ENCODE measurements at regions not wholly inside any gene's neighbourhood (a gene's known extent, or its start where the extent isn't known, plus 50 kb on each side); places are given as distances from the start of the nearest gene placed in this dataset.

GRCh38 chr10:59595593-59595992, 114.1 kb downstream of the SLC16A9 start:
- H3K27ac ChIP-seq, result no peak overlapping the region
- no peak for TF ChIP-seq CTCF (conservative IDR thresholded peaks at IDR 0.05)
- TF ChIP-seq ZFX (IDR thresholded peaks at IDR 0.05), result no peak

- no peak overlapping the region for H3K27ac ChIP-seq
- TF ChIP-seq ZFX (IDR thresholded peaks at IDR 0.05), result no peak
- TF ChIP-seq CTCF (conservative IDR thresholded peaks at IDR 0.05), result no peak
Observed at GRCh38 chr10:59593768-59594167, 115.9 kb downstream of the SLC16A9 start.

GRCh38 chr10:59589796-59590195, 119.9 kb downstream of the SLC16A9 start:
- H3K27ac ChIP-seq, result no peak overlapping the region
- no peak for TF ChIP-seq CTCF (conservative IDR thresholded peaks at IDR 0.05)
- no peak for TF ChIP-seq ZFX (IDR thresholded peaks at IDR 0.05)

GRCh38 chr10:59588791-59589190, 120.9 kb downstream of the SLC16A9 start:
- no peak overlapping the region for H3K27ac ChIP-seq
- TF ChIP-seq ZFX (IDR thresholded peaks at IDR 0.05), result no peak

- no peak for TF ChIP-seq CTCF (conservative IDR thresholded peaks at IDR 0.05)
- no peak for TF ChIP-seq ZFX (IDR thresholded peaks at IDR 0.05)
- H3K27ac ChIP-seq, result no peak overlapping the region
Observed at GRCh38 chr10:59587756-59588140, 121.9 kb downstream of the SLC16A9 start.

- no peak overlapping the region for H3K27ac ChIP-seq
- TF ChIP-seq CTCF (conservative IDR thresholded peaks at IDR 0.05), result no peak
- TF ChIP-seq ZFX (IDR thresholded peaks at IDR 0.05), result no peak
Observed at GRCh38 chr10:59587083-59587755, 122.4 kb downstream of the SLC16A9 start.

GRCh38 chr10:59586407-59586891, 123.2 kb downstream of the SLC16A9 start:
- no peak for TF ChIP-seq ZFX (IDR thresholded peaks at IDR 0.05)
- no peak; the same call in 1 of the 2 replicates for TF ChIP-seq CTCF (conservative IDR thresholded peaks at IDR 0.05)

More at GRCh38 chr10:59586407-59586891, 123.2 kb downstream of the SLC16A9 start:
- no peak overlapping the region for H3K27ac ChIP-seq

All from C4-2B (cell line).